Activated T-cell treated with anti-CD3 and anti-CD28 coated beads, Interleukin-2, amount 50 U/mL, for 4 hours (primary cell): ENCODE measurements at regions not wholly inside any gene's neighbourhood (a gene's known extent, or its start where the extent isn't known, plus 50 kb on each side); places are given as distances from the start of the nearest gene placed in this dataset.

Source experiments
- ATAC-seq, 2 donors: fragments of 200-7000 bp; cut with Tn5 transposase; one replicate each; pipeline ENCODE4 v1.10.0; 2021
- DNase-seq: peaks from one replicate; pipeline ENCODE4 v3.0.0-alpha.2; 2020
- H3K27me3 Mint-ChIP-seq: one replicate; pipeline ENCODE4 v1.8.0; 2021; ENCODE audit warnings: low read depth, mixed read lengths
- H3K36me3 Mint-ChIP-seq: one replicate; pipeline ENCODE4 v1.8.0; 2022; ENCODE audit warnings: mixed read lengths; ENCODE audit not compliant: insufficient read depth
- H3K4me1 Mint-ChIP-seq: one replicate; pipeline ENCODE4 v1.8.0; 2021; ENCODE audit warnings: low read depth, mixed read lengths
- H3K4me3 Mint-ChIP-seq: one replicate; pipeline ENCODE4 v1.8.0; 2021; ENCODE audit warnings: mild to moderate bottlenecking, moderate library complexity, mixed read lengths
- H3K9me3 Mint-ChIP-seq: one replicate; pipeline ENCODE4 v1.8.0; 2021; ENCODE audit warnings: mixed read lengths

- Mint-ChIP-seq H3K4me1 (peaks cover 20% of the 10 kb centered on the region), H3K36me3 (no peaks in the 10 kb centered on the region), H3K9me3 (no peaks in the 10 kb centered on the region), H3K4me3 (no peak overlapping the region), H3K27me3 (peaks cover 11% of the 10 kb centered on the region)
- DNase-seq (no peak), ATAC-seq (peak in 1 of 2 donors; percentile 58)
These were observed 182.4 kb downstream of the SUCLG1 start for GRCh38 chr2:84276590-84277255.

DNA sequence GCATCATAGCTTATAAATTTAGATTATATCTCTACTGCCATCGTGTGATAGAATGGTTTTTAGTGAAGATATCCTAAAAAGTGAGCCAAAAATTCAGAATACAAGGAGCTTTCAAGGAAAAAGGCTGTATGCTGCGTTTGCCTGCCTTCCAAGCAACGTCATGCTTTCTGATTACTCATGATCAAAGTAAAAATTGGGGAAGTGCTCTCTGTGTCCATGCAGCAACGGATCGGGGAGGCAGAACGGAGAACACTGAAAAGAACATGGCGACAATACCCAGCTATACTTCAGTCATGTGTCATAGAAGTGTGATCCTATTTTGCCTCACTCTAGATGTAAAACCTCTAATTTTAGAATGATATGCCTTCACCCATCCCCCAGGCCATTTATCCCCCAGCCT, 185.7 kb downstream of the SUCLG1 start:
- Mint-ChIP-seq H3K4me3 (no peak overlapping the region), H3K4me1 (peaks cover 20% of the 10 kb centered on the region), H3K36me3 (no peaks in the 10 kb centered on the region), H3K9me3 (no peaks in the 10 kb centered on the region), H3K27me3 (peaks cover 10% of the 10 kb centered on the region)
- ATAC-seq: no peak
- no peak for DNase-seq

DNA sequence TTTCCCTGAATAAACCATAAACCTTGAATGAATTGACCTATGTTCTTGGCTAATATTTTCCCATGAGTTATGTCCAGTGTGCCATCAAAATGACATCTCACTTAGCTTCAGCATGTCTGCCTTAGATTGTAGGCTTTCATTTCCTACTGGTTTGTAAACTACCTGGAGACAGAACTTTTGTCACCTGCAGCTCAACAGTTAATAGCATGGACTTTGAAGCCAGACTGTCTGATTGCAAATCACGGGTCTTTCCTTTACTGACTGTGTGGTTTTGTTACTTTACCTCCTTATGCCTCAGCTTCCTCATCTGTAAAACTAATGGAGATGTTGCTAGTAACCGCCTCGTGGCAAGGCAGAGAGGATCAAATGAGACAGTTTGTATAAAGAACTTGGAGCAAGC, 187.1 kb downstream of the SUCLG1 start:
- Mint-ChIP-seq H3K27me3 (peaks cover 13% of the 10 kb centered on the region), H3K4me1 (peaks cover 10% of the 10 kb centered on the region), H3K36me3 (no peaks in the 10 kb centered on the region), H3K9me3 (no peaks in the 10 kb centered on the region), H3K4me3 (no peak overlapping the region)
- no peak for ATAC-seq
- no peak for DNase-seq

- Mint-ChIP-seq H3K36me3 (no peaks in the 10 kb centered on the region), H3K4me1 (no peaks in the 10 kb centered on the region), H3K27me3 (peaks cover 19% of the 10 kb centered on the region), H3K9me3 (peaks cover 4% of the 10 kb centered on the region), H3K4me3 (no peak overlapping the region)
- no peak for DNase-seq
- ATAC-seq: no peak
These were observed 201.2 kb downstream of the SUCLG1 start for GRCh38 chr2:84257831-84258230.

DNA sequence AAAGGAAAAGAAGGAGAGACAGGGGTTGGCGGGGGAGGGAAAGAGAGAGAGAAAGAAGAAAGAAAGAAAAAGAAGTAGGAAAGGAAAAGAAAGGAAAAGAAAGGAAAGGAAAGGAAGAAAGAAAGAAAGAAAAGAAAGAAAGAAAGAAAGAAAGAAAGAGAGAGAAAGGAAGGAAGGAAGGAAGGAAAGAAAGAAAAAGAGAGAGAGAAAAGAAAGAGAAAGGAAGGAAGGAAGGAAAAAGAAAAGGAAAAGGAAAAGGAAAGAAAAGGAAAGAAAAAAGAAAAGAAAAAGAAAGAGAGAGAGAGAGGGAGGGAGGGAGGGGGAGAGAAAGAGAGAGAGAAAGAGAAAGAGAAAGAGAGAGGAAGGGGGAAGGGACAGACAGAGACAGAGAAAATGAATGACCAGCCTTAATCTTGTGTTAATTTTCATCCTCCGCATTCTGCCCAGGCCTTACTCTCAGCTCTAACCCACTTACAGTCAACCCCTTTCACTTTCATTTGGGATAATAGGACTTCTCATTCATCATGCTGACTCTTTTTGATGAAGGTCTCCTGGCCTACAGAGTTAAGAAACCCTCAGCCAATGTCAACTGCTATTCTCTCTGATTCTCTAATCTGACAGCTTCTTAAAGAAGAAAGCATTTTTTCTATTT, 207.3 kb downstream of the SUCLG1 start:
- H3K27me3 Mint-ChIP-seq: no peaks in the 10 kb centered on the region
- no peaks in the 10 kb centered on the region for H3K36me3 Mint-ChIP-seq
- no peaks in the 10 kb centered on the region for H3K4me1 Mint-ChIP-seq
- no peak overlapping the region for H3K4me3 Mint-ChIP-seq
- H3K9me3 Mint-ChIP-seq: no peaks in the 10 kb centered on the region
- no peak for ATAC-seq
- no peak for DNase-seq

GRCh38 chr2:84249140-84249539, 209.9 kb downstream of the SUCLG1 start:
- Mint-ChIP-seq H3K9me3 (no peaks in the 10 kb centered on the region), H3K36me3 (no peaks in the 10 kb centered on the region), H3K4me1 (no peaks in the 10 kb centered on the region), H3K27me3 (no peaks in the 10 kb centered on the region), H3K4me3 (no peak overlapping the region)
- ATAC-seq (no peak), DNase-seq (no peak)

- no peaks in the 10 kb centered on the region for H3K36me3 Mint-ChIP-seq
- H3K9me3 Mint-ChIP-seq: no peaks in the 10 kb centered on the region
- no peak overlapping the region for H3K4me3 Mint-ChIP-seq
- no peaks in the 10 kb centered on the region for H3K4me1 Mint-ChIP-seq
- no peaks in the 10 kb centered on the region for H3K27me3 Mint-ChIP-seq
- no peak for ATAC-seq
- DNase-seq: no peak
These were observed 211.5 kb downstream of the SUCLG1 start for GRCh38 chr2:84247532-84247931.

DNA sequence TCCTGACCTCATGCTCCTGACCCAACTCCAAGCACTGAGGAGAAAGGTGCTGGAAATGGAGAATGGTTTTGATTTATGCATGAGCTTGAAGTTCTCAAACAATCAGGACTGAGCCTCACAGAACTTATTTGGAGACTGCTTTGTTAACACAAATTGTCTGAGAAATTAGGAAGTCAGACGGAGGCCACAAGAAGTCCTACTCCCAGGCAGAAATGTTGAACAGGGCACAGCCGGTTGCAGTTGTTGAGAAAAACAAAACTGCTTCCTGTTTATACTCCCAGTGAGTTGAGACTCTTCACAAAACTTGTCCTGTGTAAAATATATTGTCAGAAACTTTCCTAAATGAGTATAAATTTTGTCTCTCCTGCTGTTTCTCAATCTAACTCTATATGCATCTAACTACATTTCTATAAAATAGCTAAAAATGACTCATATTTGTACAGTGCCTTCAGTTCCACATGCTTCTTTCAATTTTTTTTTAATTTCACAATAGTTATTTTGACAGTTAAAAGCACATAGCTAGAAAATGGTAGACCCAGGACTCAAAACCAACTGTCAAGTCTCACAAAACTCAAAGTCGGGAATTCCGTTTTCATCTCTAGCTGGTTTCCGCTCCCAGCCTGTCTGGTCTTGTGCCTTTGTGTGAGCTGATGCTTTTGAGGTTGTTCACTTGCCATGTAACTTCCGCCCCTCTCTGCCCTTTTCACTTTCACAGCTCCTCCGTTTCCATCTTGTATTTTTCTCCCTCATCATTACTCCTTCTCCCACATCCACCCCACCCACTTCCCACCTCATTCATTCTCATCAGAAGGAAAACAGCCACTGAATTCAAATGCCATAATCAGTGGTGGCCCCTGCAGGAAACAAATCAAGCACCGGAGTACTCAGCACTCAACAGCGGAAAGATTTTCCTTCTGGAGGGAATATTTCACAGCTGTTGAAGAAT, 215.0 kb downstream of the SUCLG1 start:
- Mint-ChIP-seq H3K4me1 (no peaks in the 10 kb centered on the region), H3K36me3 (no peaks in the 10 kb centered on the region), H3K27me3 (no peaks in the 10 kb centered on the region), H3K9me3 (no peaks in the 10 kb centered on the region), H3K4me3 (no peak overlapping the region)
- DNase-seq: no peak
- no peak for ATAC-seq

GRCh38 chr2:84238907-84239306, 220.2 kb downstream of the SUCLG1 start:
- no peak for ATAC-seq
- Mint-ChIP-seq H3K9me3 (no peaks in the 10 kb centered on the region), H3K27me3 (peaks cover 2% of the 10 kb centered on the region), H3K4me3 (no peak overlapping the region), H3K4me1 (no peaks in the 10 kb centered on the region), H3K36me3 (no peaks in the 10 kb centered on the region)
- no peak for DNase-seq

- Mint-ChIP-seq H3K9me3 (no peaks in the 10 kb centered on the region), H3K4me3 (no peak overlapping the region), H3K4me1 (no peaks in the 10 kb centered on the region), H3K27me3 (peaks cover 2% of the 10 kb centered on the region), H3K36me3 (no peaks in the 10 kb centered on the region)
- DNase-seq: no peak
- no peak for ATAC-seq
These were observed 222.8 kb downstream of the SUCLG1 start for GRCh38 chr2:84236288-84236687.

DNA sequence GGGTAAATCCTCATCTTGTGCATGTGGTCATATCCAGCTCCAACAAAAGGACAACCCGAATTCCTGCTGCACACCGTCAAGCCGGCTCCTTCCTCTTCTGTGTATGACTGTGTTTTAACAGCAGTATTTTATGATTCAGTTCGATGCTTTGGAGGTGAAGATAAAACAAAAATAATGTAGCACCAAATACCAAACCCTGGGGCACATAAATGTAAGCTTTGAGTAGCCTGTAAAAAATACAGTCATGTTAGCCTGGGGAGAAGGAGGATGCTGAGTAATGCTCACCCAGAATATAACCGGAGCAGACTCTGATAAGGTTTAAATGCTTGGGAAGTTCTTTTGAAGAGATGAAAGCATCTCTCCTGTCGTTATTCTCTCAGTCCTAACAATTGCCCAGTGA, 225.0 kb downstream of the SUCLG1 start:
- Mint-ChIP-seq H3K36me3 (no peaks in the 10 kb centered on the region), H3K27me3 (peaks cover 2% of the 10 kb centered on the region), H3K9me3 (no peaks in the 10 kb centered on the region), H3K4me3 (no peak overlapping the region), H3K4me1 (no peaks in the 10 kb centered on the region)
- ATAC-seq: no peak
- DNase-seq: no peak

GRCh38 chr2:84231478-84231877, 227.6 kb downstream of the SUCLG1 start:
- no peak for ATAC-seq
- Mint-ChIP-seq H3K27me3 (peaks cover 3% of the 10 kb centered on the region), H3K4me3 (no peak overlapping the region), H3K36me3 (no peaks in the 10 kb centered on the region), H3K4me1 (no peaks in the 10 kb centered on the region), H3K9me3 (no peaks in the 10 kb centered on the region)
- no peak for DNase-seq

GRCh38 chr2:84224121-84224520, 235.0 kb downstream of the SUCLG1 start:
- no peak for ATAC-seq
- Mint-ChIP-seq H3K27me3 (peaks cover 12% of the 10 kb centered on the region), H3K9me3 (peaks cover 6% of the 10 kb centered on the region), H3K36me3 (no peaks in the 10 kb centered on the region), H3K4me3 (no peak overlapping the region), H3K4me1 (no peaks in the 10 kb centered on the region)
- no peak for DNase-seq

- ATAC-seq (no peak), DNase-seq (no peak)
- Mint-ChIP-seq H3K4me3 (no peak overlapping the region), H3K4me1 (no peaks in the 10 kb centered on the region), H3K36me3 (no peaks in the 10 kb centered on the region), H3K27me3 (peaks cover 12% of the 10 kb centered on the region), H3K9me3 (peaks cover 6% of the 10 kb centered on the region)
These were observed 235.9 kb downstream of the SUCLG1 start for GRCh38 chr2:84223191-84223590.
